MG63 (cell line): ENCODE measurements at regions not wholly inside any gene's neighbourhood (a gene's known extent, or its start where the extent isn't known, plus 50 kb on each side); places are given as distances from the start of the nearest gene placed in this dataset.
"Not testable (repeated sequence)": the region's sequence is repeated elsewhere in the genome, so short reads cannot be mapped to it uniquely, and the experiment has no call there.

Experiments used
- DNase-seq: peaks from one replicate; pipeline ENCODE4 v3.0.0-alpha.2; 2020
- H3K27me3 ChIP-seq: fragments of 250-450 bp; sonication (Bioruptor Pico); 2 replicates; pipeline ENCODE4 v1.5.1; 2020; ENCODE audit warnings: mild to moderate bottlenecking, moderate library complexity
- H3K36me3 ChIP-seq: fragments of 250-450 bp; sonication (Bioruptor Pico); 2 replicates; pipeline ENCODE4 v1.5.1; 2020; ENCODE audit warnings: mild to moderate bottlenecking, moderate library complexity
- H3K4me3 ChIP-seq: fragments of 250-450 bp; sonication (Bioruptor Pico); 2 replicates; pipeline ENCODE4 v1.5.1; 2020; ENCODE audit warnings: mild to moderate bottlenecking, moderate library complexity
- H3K9me3 ChIP-seq: fragments of 250-450 bp; sonication (Bioruptor Pico); 2 replicates; pipeline ENCODE4 v1.5.1; 2020; ENCODE audit warnings: mild to moderate bottlenecking, moderate library complexity

DNA sequence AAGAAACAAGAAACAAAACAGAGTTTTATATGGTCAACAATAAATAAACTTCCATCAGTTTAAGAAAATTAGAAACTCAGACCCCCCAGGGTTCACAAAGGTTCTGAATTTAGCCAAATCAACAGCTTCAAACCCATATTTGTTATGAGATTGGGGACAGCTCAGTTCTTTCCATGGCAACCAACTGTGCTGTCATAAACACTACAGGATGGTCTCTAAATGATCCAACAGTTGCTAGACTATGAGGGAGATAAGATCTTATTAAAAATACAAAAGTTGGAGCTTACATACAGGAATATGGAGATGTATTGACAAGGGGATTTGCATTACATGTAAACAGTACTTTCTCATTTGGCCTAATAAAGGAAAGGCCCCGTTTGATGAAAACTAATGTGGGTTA lies 154.6 kb upstream of the CTAGE1 start:
- H3K4me3 ChIP-seq = no peak overlapping the region
- DNase-seq = no peak
- H3K27me3 ChIP-seq = no peaks in the 10 kb centered on the region
- no peaks in the 10 kb centered on the region for H3K36me3 ChIP-seq
- H3K9me3 ChIP-seq = no peaks in the 10 kb centered on the region

DNA sequence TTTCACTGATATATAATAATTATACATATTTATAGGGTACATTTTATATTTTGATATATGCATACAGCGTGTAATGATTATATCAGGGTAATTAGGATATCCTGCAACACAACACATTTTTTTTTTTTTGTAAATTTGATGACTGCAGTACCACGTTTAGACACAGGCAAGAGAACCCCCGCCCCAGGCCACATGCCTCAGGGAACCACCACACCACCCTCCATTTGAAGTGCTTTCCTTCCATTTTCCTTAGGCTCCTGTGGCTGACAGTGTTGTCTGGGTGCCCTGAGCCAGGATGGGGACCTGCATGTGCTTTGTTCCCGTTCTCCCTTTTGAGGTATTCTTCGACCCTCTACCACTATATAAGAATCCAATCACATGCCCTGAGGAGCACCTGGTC lies 161.6 kb upstream of the CTAGE1 start:
- H3K27me3 ChIP-seq = no peaks in the 10 kb centered on the region
- no peak overlapping the region for H3K4me3 ChIP-seq
- DNase-seq = no peak
- H3K36me3 ChIP-seq = no peaks in the 10 kb centered on the region
- no peaks in the 10 kb centered on the region for H3K9me3 ChIP-seq

DNA sequence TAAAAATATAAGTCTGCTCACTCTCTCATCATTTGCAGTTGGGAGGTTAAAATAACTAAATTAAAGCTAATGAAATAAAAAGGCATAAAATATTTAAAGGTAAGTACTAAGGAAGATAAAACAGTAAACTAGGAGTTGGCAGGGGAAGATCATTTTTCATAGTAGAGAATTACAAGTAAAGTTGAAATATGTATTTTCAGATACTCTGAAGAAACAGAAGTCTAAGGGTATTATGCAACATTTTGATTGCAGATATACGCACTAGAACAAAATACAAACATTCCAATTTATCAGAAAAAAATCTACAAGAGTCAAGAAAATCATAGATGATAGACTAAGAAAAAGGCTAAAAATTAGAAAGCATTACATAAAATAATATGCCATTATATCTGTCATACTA lies 167.6 kb upstream of the CTAGE1 start:
- no peaks in the 10 kb centered on the region; the same call in 1 of the 2 replicates for H3K9me3 ChIP-seq
- H3K4me3 ChIP-seq = no peak overlapping the region
- no peaks in the 10 kb centered on the region for H3K27me3 ChIP-seq
- H3K36me3 ChIP-seq = no peaks in the 10 kb centered on the region
- no peak for DNase-seq

DNA sequence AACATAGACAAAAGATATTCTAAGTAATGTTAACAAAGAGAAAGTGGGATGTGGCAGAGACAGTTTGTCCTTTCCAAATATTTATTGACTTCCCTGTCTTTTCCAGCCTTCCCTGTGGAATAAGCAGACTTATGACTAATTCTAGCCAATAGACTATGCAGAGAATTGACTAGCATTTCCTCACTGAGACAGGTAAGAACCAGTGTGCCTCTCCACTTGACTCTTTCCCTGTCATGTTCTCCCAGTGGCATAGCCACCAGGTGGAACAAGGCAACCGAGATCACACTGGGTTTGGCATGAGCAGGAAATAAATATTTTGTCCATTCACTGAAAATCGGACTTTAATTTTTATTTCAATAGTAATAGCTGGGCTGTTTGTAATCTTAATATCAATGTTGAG lies 168.1 kb upstream of the CTAGE1 start:
- Histone ChIP-seq H3K27me3 (no peaks in the 10 kb centered on the region), H3K4me3 (no peak overlapping the region), H3K9me3 (no peaks in the 10 kb centered on the region; the same call in 1 of the 2 replicates), H3K36me3 (no peaks in the 10 kb centered on the region)
- DNase-seq = no peak

DNA sequence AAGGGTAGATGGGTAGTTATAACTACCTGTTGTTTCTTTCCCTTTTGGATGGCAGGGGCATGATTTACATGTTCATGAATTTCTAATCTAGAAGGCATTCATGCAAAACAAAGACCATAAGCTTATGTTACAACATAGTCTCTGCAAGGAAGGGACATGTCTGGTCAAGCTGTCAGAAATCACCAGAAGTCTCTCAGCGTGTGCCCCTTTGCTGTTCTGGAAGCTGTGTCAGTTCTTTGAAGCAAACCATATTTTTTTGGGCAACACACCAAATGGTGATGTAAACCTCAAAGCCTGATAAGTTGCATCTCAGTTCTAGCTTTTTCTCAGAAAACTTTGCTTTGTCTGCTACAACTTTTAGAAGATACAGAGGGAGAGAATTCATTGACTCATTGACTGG lies 173.5 kb upstream of the CTAGE1 start:
- Histone ChIP-seq H3K36me3 (no peaks in the 10 kb centered on the region), H3K27me3 (no peaks in the 10 kb centered on the region), H3K4me3 (no peak overlapping the region), H3K9me3 (no peaks in the 10 kb centered on the region; the same call in 1 of the 2 replicates)
- no peak for DNase-seq

DNA sequence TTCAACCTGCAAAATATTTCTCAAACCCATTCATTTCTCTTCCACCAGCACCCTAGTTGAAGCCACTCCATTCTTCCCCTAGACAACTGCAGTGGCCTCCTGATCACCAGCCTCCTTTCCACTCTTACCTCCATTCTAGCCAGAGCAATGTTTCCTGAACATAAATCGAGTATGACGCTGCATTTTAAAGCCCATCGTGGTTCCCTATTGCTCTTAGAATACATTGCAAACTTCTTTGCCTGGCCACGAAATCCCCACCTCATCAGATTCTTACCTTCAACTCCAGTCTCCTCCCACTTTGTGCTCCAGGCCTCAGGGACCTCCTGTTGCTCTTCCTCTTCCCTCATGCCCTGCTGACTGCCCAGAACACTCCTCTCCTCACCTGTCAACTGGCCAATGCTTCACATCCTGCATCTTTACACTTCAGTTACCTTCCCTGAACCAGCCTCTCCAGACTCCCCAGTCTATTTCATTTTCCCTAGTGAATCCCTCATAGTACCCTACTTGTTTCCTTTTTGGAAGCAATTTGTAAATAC lies 176.5 kb upstream of the CTAGE1 start:
- no peaks in the 10 kb centered on the region for H3K36me3 ChIP-seq
- DNase-seq = no peak
- H3K4me3 ChIP-seq = no peak overlapping the region
- no peaks in the 10 kb centered on the region for H3K9me3 ChIP-seq
- H3K27me3 ChIP-seq = no peaks in the 10 kb centered on the region

DNA sequence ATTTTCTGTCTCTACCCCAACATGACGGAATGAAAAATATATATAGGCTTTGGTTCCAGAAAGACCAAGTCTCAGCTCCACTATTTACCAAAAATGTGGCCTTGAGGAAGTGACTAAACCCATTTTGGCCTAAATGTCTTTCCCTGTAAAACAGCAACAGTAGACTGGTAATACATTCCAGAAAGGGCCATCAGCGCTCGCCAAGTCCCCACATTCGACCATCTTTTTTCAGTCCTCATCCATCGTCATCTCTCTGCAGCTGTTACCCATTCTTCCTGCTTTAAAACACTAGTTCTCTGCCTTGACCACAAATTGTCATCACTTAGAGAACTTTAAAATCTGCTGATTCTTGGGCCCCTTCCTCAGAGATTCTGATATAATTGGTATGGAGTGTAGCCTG lies 183.8 kb upstream of the CTAGE1 start:
- Histone ChIP-seq H3K36me3 (no peaks in the 10 kb centered on the region), H3K27me3 (no peaks in the 10 kb centered on the region), H3K4me3 (no peak overlapping the region), H3K9me3 (no peaks in the 10 kb centered on the region)
- peak; percentile 44 for DNase-seq

DNA sequence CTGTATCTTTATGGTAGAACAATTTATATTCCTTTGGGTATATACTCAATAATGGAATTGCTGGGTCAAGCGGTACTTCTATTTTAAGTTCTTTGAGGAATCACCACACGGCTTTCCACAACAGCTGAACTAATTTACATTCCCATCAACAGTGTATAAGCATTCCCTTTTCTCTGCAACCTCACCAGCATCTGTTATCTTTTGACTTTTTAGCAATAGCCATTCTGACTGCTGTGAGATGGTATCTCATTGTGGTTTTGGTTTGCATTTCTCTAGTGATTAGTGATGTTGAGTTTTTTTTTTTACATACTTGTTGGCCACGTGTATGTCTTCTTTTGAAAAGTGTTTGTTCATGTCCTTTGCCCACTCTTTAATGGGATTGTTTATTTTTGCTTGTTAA lies 184.7 kb upstream of the CTAGE1 start:
- H3K27me3 ChIP-seq, DNase-seq, H3K36me3 ChIP-seq: not testable (repeated sequence)

DNA sequence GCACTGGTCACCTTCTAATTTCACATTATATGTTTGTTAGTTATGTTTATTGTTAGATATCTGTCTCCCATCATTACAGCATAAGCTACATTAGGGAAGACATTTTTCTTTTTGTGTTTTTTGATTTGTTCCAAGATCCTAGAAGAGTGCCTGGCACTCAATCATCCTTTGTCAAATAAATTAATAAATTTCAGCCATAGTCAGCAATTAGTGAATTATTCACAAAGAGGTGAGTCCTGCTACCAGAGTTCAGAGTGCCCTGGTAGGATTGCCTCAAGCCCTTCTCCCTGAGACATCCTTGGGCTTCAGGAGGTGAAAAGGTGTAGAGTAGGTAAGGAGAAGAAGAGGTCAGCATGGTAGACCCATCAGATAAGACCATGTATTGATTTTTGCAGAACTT lies 186.2 kb upstream of the CTAGE1 start:
- H3K36me3 ChIP-seq = no peaks in the 10 kb centered on the region
- no peak for DNase-seq
- no peaks in the 10 kb centered on the region for H3K9me3 ChIP-seq
- H3K27me3 ChIP-seq = no peaks in the 10 kb centered on the region
- no peak overlapping the region for H3K4me3 ChIP-seq

More for the DNA sequence above, 184.7 kb upstream of the CTAGE1 start:
- not testable (repeated sequence) for H3K9me3 ChIP-seq, H3K4me3 ChIP-seq

DNA sequence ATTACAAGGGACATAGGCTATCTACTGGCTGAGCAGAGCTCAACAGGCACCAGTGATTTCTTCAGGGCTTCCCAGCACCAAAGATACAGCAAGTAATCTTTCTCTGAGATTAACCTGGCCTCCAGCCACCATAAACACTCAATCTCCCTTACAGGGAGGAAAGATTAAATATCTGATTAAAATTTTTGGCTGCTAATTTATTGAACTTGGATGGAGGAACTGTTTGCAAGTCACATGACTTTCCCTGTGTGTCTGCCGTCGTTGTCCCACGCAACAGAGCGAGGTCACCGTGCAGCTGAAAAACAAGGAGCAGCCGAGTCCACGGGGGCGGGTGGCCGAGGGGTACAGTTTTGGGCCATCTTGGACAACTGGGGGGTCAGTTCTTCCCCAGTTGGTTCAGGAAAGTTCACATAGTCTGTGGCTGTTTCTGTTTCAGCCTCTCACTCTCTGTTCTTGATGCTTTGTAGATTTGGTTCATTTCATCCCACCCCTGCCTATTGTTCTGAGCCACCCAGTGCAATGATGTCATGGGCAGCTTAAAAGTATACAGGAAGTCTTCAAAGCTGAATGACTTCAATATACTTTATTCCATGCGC lies 186.8 kb upstream of the CTAGE1 start:
- no peaks in the 10 kb centered on the region for H3K36me3 ChIP-seq
- H3K27me3 ChIP-seq = no peaks in the 10 kb centered on the region
- no peaks in the 10 kb centered on the region for H3K9me3 ChIP-seq
- no peak overlapping the region for H3K4me3 ChIP-seq
- DNase-seq = no peak

DNA sequence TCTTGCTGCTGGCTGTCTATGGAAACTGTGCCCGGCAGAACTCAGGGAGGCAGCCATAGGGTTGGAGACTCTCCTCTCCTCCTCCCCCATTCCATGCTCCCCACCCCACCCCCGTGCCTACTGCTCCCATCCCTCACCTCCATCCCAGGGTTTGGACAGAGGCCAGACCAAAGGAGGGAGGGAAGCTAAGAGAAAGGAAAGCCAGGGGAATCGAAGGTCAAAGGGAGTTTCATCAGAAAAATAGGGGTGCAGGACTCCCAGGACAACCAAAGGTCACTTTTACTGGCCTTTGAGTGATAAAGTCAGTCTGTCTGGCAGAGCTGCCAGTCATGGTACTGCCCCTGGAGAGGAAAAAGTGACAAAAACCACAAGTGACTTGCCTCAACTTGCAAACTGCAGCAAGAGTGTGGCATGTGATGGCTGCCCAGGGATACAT lies 187.3 kb upstream of the CTAGE1 start:
- no peaks in the 10 kb centered on the region for H3K36me3 ChIP-seq
- DNase-seq = no peak

DNA sequence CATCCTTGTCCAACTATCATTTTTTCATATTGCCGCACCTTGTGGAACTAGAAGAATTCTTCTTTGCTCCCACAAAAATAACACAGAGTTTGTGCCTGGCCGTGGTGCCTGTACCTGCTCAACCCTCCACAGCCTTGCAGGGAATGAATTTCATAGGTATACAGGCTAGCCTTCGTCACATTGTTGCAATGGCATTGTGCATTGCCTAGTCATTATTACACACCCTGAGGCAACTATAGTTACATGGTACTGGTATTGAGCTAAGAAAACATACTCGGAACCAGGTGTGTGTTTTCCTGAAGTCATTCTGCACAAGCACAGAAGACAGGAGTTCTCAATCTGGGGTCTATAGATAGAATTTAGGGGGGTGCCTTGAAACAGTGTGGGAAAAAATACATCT lies 188.0 kb upstream of the CTAGE1 start:
- H3K4me3 ChIP-seq = no peak overlapping the region
- no peak for DNase-seq
- no peaks in the 10 kb centered on the region for H3K36me3 ChIP-seq
- no peaks in the 10 kb centered on the region for H3K9me3 ChIP-seq
- H3K27me3 ChIP-seq = no peaks in the 10 kb centered on the region

More for the DNA sequence above, 187.3 kb upstream of the CTAGE1 start:
- H3K4me3 ChIP-seq = no peak overlapping the region
- H3K27me3 ChIP-seq = no peaks in the 10 kb centered on the region
- H3K9me3 ChIP-seq = no peaks in the 10 kb centered on the region

DNA sequence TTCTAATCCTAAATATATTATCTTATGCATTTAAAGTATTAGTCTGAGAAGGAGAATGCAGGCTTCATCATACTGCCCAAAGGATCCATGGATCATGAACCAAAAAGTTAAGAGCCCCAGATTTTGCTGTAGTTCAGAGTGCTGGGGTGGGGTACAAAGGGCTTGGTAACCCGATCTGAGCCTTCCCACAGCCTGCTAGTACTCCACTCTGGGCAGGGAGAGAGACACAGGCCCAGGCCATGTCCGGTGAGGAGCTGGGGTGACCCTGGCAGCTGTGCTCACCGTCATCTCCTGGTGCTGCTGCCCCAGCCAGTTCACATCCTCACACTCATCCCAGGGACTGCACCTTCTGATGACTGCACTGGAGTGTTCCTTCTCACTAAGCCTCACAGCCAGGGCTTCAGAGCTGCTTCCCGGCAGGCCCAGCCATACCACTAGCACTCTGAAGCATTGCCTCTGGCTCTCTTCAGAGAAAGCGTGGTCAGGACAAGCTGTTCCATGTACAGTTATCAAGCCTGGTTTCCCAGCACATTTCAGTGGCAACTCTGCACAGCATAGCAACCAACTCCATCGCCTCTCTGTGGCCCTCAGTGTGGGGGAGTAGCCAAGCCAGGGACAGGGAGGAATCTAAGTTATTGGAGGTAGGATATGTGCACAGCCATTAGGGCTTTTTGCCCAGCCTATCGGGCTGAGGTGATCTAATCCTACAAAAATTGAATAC lies 189.0 kb upstream of the CTAGE1 start:
- Histone ChIP-seq H3K27me3 (no peaks in the 10 kb centered on the region), H3K36me3 (no peaks in the 10 kb centered on the region), H3K9me3 (no peaks in the 10 kb centered on the region), H3K4me3 (no peak overlapping the region)
- no peak for DNase-seq

DNA sequence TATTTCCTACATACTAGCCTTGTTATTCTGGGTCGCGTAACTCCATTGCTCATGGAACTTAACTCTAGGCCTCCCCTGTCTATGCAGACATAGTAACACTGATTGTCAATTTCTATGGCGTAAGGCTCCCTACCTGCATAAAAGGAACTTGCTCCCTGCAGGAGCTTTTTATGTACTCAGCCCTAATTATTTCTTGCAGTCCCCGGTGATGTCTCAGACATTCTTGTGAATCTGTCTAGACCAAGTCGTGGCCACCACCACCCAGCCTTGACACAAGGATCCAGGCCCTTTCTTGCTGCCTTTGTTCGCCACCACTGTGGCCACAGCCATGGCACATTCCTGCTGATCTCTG lies 189.5 kb upstream of the CTAGE1 start:
- Histone ChIP-seq H3K4me3 (no peak overlapping the region), H3K27me3 (no peaks in the 10 kb centered on the region), H3K9me3 (no peaks in the 10 kb centered on the region), H3K36me3 (no peaks in the 10 kb centered on the region)
- no peak for DNase-seq

DNA sequence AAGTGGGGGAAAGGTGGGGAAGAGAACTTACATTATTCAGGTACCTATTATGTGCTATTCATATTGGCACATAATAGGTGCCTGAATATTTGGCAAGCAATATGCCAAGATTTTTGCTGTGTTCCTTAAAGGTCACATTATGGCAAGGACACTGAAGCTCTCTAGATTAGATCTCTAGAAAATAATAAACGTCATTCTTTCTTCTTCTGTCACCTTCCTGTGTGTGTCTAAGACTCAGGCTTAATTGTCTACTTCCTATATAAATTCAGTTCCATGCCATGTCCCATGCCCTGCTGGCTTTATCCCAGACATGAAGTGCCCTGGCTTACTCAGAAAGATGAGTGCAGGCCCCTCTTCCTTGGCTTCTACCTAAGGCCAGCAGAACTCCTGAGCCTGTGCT lies 191.1 kb upstream of the CTAGE1 start:
- DNase-seq = no peak
- no peaks in the 10 kb centered on the region for H3K27me3 ChIP-seq
- H3K9me3 ChIP-seq = no peaks in the 10 kb centered on the region
- no peaks in the 10 kb centered on the region for H3K36me3 ChIP-seq
- no peak overlapping the region for H3K4me3 ChIP-seq

DNA sequence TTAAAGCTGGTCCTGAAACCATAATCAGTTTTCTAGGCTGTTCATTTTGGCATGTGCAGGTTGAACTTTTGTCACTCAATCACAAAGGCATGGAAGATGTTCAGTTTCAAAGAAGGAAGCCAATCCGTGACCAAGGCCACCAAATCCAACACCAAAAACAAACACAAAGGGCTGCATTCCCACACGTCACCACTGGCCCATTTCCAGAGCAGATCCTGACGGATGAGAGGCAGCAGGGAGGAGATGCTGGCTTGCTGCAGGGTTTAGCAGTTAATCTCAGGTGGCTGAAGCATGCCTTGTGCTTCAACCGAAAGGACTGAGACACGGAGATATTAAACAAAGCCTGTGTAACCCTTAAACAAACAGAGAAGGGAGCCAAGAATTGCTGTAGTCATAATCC lies 191.9 kb upstream of the CTAGE1 start:
- Histone ChIP-seq H3K27me3 (no peaks in the 10 kb centered on the region), H3K36me3 (no peaks in the 10 kb centered on the region), H3K4me3 (no peak overlapping the region), H3K9me3 (no peaks in the 10 kb centered on the region)
- DNase-seq = no peak

DNA sequence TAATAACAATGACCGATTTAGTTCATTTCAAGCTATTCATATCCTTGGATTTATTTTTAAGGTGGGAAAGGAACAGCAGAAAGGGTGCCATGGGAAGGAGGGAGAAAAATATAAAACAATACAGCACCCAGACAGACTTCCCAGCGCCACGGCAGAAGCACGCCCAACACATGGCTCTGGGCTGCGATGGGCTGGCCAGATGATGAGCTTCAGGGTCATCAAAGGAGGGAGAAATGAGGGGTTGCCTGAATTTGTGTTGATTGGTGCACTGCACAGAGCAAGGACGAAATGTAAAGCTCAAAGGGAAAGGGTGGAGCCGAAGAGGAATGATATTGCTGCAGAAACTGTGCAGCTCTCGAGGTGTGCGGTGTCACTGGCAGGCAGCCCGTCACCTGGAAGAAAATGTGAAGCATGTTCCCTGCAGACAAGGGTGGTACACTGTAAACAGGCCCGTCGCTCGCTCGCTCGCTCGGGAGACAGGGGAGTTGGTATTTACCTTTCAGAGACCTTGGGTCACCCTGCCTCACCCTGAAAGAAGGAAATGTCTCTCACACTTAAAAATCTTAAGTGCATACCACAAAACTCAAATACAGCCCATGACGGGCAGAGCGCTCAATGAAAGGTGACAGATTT lies 195.5 kb upstream of the CTAGE1 start:
- H3K4me3 ChIP-seq = no peak overlapping the region
- H3K9me3 ChIP-seq = no peaks in the 10 kb centered on the region
- H3K36me3 ChIP-seq = no peaks in the 10 kb centered on the region
- DNase-seq = no peak
- no peaks in the 10 kb centered on the region for H3K27me3 ChIP-seq

DNA sequence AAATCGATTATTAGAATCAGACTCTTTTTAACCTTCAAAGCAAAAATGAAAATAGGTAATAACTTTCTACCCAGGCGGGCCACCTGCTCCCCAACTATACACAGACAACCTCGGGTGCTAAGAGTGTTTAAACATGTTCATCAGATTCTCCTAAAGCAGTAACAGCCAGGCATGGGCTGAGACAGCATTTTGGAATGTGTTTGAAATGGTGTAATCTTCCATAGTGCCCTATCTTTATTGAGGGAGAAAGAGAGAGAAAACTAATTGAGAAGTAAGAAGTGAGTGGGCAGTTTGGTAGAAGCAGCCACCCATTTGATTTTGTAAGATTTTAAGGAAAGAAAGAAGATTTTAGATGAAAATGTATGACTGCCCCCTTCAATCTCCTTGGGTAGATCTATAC lies 196.1 kb upstream of the CTAGE1 start:
- H3K9me3 ChIP-seq = no peaks in the 10 kb centered on the region
- no peak overlapping the region for H3K4me3 ChIP-seq
- DNase-seq = no peak
- H3K36me3 ChIP-seq = no peaks in the 10 kb centered on the region
- H3K27me3 ChIP-seq = no peaks in the 10 kb centered on the region
